NCI-H2107 treated with DMSO at 0.1 percent for 48 hours (cell line): ENCODE measurements at regions not wholly inside any gene's neighbourhood (a gene's known extent, or its start where the extent isn't known, plus 50 kb on each side); places are given as distances from the start of the nearest gene placed in this dataset.
"Not testable (repeated sequence)": the region's sequence is repeated elsewhere in the genome, so short reads cannot be mapped to it uniquely, and the experiment has no call there.

Source experiments
- DNase-seq: peaks from one replicate; lab custom pipeline; 2025; ENCODE audit not compliant: unreplicated experiment; lab: John Stamatoyannopoulos, UW

GRCh38 chr4:165813606-165814005 lies 59.4 kb upstream of the TLL1 start:
- DNase-seq = no peak

DNA sequence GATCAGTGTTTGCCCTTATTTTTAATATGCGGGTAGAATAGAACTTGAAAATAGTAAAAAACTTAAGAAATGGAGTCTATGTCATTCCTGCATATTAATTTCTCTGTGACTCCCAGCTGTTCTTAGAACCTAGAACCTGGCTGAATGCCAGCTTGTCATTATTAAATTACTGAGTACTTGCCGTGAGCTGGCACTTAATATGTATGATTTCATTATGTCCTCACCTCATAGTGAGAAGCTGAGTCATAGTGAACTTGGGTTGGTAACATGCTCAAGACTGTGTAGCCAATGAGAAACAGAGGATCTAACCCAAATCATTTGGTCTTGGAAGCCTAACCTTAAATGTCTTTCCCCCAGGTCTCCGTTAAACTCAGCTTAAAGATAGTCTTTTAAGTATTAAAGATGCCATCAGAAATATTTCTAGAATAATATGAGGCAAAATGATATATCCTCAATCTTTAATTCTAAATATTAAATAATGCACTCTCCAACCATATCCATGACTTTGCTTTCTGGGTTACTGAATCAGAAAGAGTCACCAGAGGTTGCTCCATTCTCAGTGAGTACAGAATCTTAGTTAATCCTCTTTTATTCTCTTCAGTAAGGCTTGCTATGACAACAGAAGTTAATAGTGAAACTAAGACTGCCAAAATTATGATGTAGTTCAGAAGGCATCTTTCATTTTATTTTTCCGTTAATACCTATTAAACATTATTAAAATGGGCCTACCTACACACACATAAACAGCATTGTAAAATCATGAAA lies 58.6 kb upstream of the TLL1 start:
- DNase-seq = no peak

GRCh38 chr4:165819126-165819525 lies 53.9 kb upstream of the TLL1 start:
- DNase-seq = not testable (repeated sequence)
